Body of pancreas (tissue), 4 donors: ENCODE measurements at regions not wholly inside any gene's neighbourhood (a gene's known extent, or its start where the extent isn't known, plus 50 kb on each side); places are given as distances from the start of the nearest gene placed in this dataset.

Source experiments
- CTCF ChIP-seq, 7 experiments: fragments of 450-650 bp in 4 of 7; fragments of 200-600 bp in 3 of 7; sonication (generic) in 3 of 7; IDR thresholded peaks; one replicate each; pipeline ENCODE4 v1.5.1; 2016 to 2019; ENCODE audit warnings: antibody characterized with exemption in 7 of 7
- POLR2A ChIP-seq, 3 donors: fragments of 450-650 bp; IDR thresholded peaks; one replicate each; pipeline ENCODE4 v1.6.1; 2016; ENCODE audit warnings: antibody characterized with exemption in 3 of 3, mild to moderate bottlenecking in 2 of 3

- TF ChIP-seq CTCF (IDR thresholded peaks at IDR 0.05) (no peak), POLR2A (IDR thresholded peaks at IDR 0.05) (no peak)
Observed at GRCh38 chr14:42420071-42420470, 813.4 kb downstream of the LRFN5 start.
